Left forelimb (tissue), 1 donor: ENCODE measurements at regions not wholly inside any gene's neighbourhood (a gene's known extent, or its start where the extent isn't known, plus 50 kb on each side); places are given as distances from the start of the nearest gene placed in this dataset.

Source experiments
- DNase-seq: peaks from one replicate; pipeline ENCODE4 v3.0.0-alpha.2; 2018; ENCODE audit warnings: low spot score

GRCh38 chr6:21885532-21886114 lies 292.1 kb downstream of the SOX4 start:
- DNase-seq, result peak; percentile 74

- DNase-seq, result no peak
Measured at GRCh38 chr6:21886542-21887151, 293.1 kb downstream of the SOX4 start.

GRCh38 chr6:21887231-21888185 lies 294.0 kb downstream of the SOX4 start:
- DNase-seq, result no peak

GRCh38 chr6:21891080-21891479 lies 297.5 kb downstream of the SOX4 start:
- no peak for DNase-seq

GRCh38 chr6:21893793-21894192 lies 300.2 kb downstream of the SOX4 start:
- no peak for DNase-seq

- DNase-seq, result no peak
Measured at GRCh38 chr6:21895555-21895954, 302.0 kb downstream of the SOX4 start.

GRCh38 chr6:21898107-21898796 lies 304.7 kb downstream of the SOX4 start:
- no peak for DNase-seq

- DNase-seq, result no peak
Measured at GRCh38 chr6:21899708-21900107, 306.2 kb downstream of the SOX4 start.

GRCh38 chr6:21900730-21901129 lies 307.2 kb downstream of the SOX4 start:
- no peak for DNase-seq

GRCh38 chr6:21902628-21903169 lies 309.1 kb downstream of the SOX4 start:
- no peak for DNase-seq

- DNase-seq, result no peak
Measured at GRCh38 chr6:21905531-21905930, 312.0 kb downstream of the SOX4 start.

- no peak for DNase-seq
Measured at GRCh38 chr6:21906826-21907225, 313.3 kb downstream of the SOX4 start.

- DNase-seq, result no peak
Measured at GRCh38 chr6:21907291-21907690, 313.7 kb downstream of the SOX4 start.

- no peak for DNase-seq
Measured at GRCh38 chr6:21908161-21908848, 314.8 kb downstream of the SOX4 start.

GRCh38 chr6:21909321-21909720 lies 315.8 kb downstream of the SOX4 start:
- no peak for DNase-seq

- no peak for DNase-seq
Measured at GRCh38 chr6:21911208-21911607, 317.7 kb downstream of the SOX4 start.

GRCh38 chr6:21912151-21912832 lies 318.7 kb downstream of the SOX4 start:
- DNase-seq, result no peak

- DNase-seq, result no peak
Measured at GRCh38 chr6:21914121-21914973, 320.8 kb downstream of the SOX4 start.

GRCh38 chr6:21915707-21916260 lies 322.2 kb downstream of the SOX4 start:
- DNase-seq, result no peak

- DNase-seq, result no peak
Measured at GRCh38 chr6:21918041-21918440, 324.5 kb downstream of the SOX4 start.
